Rectal smooth muscle tissue (tissue), 1 donor: ENCODE measurements at regions not wholly inside any gene's neighbourhood (a gene's known extent, or its start where the extent isn't known, plus 50 kb on each side); places are given as distances from the start of the nearest gene placed in this dataset.

Experiments
- H3K27ac ChIP-seq: one replicate; pipeline ENCODE4 v1.7.0; 2013; ENCODE audit warnings: low read depth, low read length, inconsistent platforms
- H3K27me3 ChIP-seq: one replicate; pipeline ENCODE4 v1.7.0; 2013; ENCODE audit warnings: low read length; ENCODE audit not compliant: control insufficient read depth, insufficient read depth
- H3K36me3 ChIP-seq: one replicate; pipeline ENCODE4 v1.7.0; 2013; ENCODE audit warnings: low read length; ENCODE audit not compliant: control insufficient read depth, insufficient read depth
- H3K4me1 ChIP-seq: one replicate; pipeline ENCODE4 v1.7.0; 2013; ENCODE audit warnings: low read length; ENCODE audit not compliant: control insufficient read depth, insufficient read depth
- H3K4me3 ChIP-seq: one replicate; pipeline ENCODE4 v1.7.0; 2013; ENCODE audit warnings: low read length
- H3K9ac ChIP-seq: one replicate; pipeline ENCODE4 v1.7.0; 2013; ENCODE audit warnings: low read length

GRCh38 chr12:41980390-41980789, 164.3 kb downstream of the GXYLT1 start:
- no peaks in the 10 kb centered on the region for H3K27me3 ChIP-seq
- no peak overlapping the region for H3K9ac ChIP-seq
- no peaks in the 10 kb centered on the region for H3K36me3 ChIP-seq
- H3K4me3 ChIP-seq, result no peak overlapping the region
- H3K27ac ChIP-seq, result no peak overlapping the region
- H3K4me1 ChIP-seq, result no peaks in the 10 kb centered on the region

- Histone ChIP-seq H3K9ac (no peak overlapping the region), H3K36me3 (no peaks in the 10 kb centered on the region), H3K4me3 (no peak overlapping the region), H3K27me3 (no peaks in the 10 kb centered on the region), H3K27ac (no peak overlapping the region), H3K4me1 (no peaks in the 10 kb centered on the region)
These were observed 165.1 kb downstream of the GXYLT1 start for GRCh38 chr12:41979574-41979973.

- Histone ChIP-seq H3K36me3 (no peaks in the 10 kb centered on the region), H3K9ac (no peak overlapping the region)
These were observed 172.1 kb downstream of the GXYLT1 start for GRCh38 chr12:41972598-41972997.

GRCh38 chr12:41972196-41972595, 172.5 kb downstream of the GXYLT1 start:
- no peak overlapping the region for H3K4me3 ChIP-seq
- H3K9ac ChIP-seq, result no peak overlapping the region
- H3K27me3 ChIP-seq, result no peaks in the 10 kb centered on the region
- no peaks in the 10 kb centered on the region for H3K4me1 ChIP-seq
- no peaks in the 10 kb centered on the region for H3K36me3 ChIP-seq
- no peak overlapping the region for H3K27ac ChIP-seq

More at GRCh38 chr12:41972598-41972997, 172.1 kb downstream of the GXYLT1 start:
- no peaks in the 10 kb centered on the region for H3K4me1 ChIP-seq
- H3K27ac ChIP-seq, result no peak overlapping the region
- H3K4me3 ChIP-seq, result no peak overlapping the region
- no peaks in the 10 kb centered on the region for H3K27me3 ChIP-seq

- no peak overlapping the region for H3K4me3 ChIP-seq
- no peak overlapping the region for H3K27ac ChIP-seq
- no peaks in the 10 kb centered on the region for H3K4me1 ChIP-seq
- H3K36me3 ChIP-seq, result no peaks in the 10 kb centered on the region
- H3K27me3 ChIP-seq, result no peaks in the 10 kb centered on the region
- no peak overlapping the region for H3K9ac ChIP-seq
These were observed 173.9 kb downstream of the GXYLT1 start for GRCh38 chr12:41970744-41971143.

GRCh38 chr12:41968599-41968998, 176.1 kb downstream of the GXYLT1 start:
- H3K9ac ChIP-seq, result no peak overlapping the region
- H3K27ac ChIP-seq, result no peak overlapping the region
- H3K36me3 ChIP-seq, result no peaks in the 10 kb centered on the region
- no peak overlapping the region for H3K4me3 ChIP-seq
- H3K4me1 ChIP-seq, result no peaks in the 10 kb centered on the region
- H3K27me3 ChIP-seq, result no peaks in the 10 kb centered on the region

- H3K27me3 ChIP-seq, result no peaks in the 10 kb centered on the region
These were observed 176.8 kb downstream of the GXYLT1 start for GRCh38 chr12:41967668-41968500.

GRCh38 chr12:41966916-41967315, 177.8 kb downstream of the GXYLT1 start:
- H3K4me3 ChIP-seq, result no peak overlapping the region
- H3K9ac ChIP-seq, result no peak overlapping the region
- H3K27me3 ChIP-seq, result no peaks in the 10 kb centered on the region
- no peak overlapping the region for H3K27ac ChIP-seq
- no peaks in the 10 kb centered on the region for H3K36me3 ChIP-seq
- no peaks in the 10 kb centered on the region for H3K4me1 ChIP-seq

More at GRCh38 chr12:41967668-41968500, 176.8 kb downstream of the GXYLT1 start:
- Histone ChIP-seq H3K9ac (no peak overlapping the region), H3K27ac (no peak overlapping the region), H3K4me1 (no peaks in the 10 kb centered on the region), H3K4me3 (no peak overlapping the region), H3K36me3 (no peaks in the 10 kb centered on the region)

GRCh38 chr12:41966001-41966400, 178.7 kb downstream of the GXYLT1 start:
- Histone ChIP-seq H3K36me3 (no peaks in the 10 kb centered on the region), H3K4me3 (no peak overlapping the region), H3K9ac (no peak overlapping the region), H3K4me1 (no peaks in the 10 kb centered on the region), H3K27me3 (no peaks in the 10 kb centered on the region), H3K27ac (no peak overlapping the region)

- Histone ChIP-seq H3K36me3 (no peaks in the 10 kb centered on the region), H3K4me1 (no peaks in the 10 kb centered on the region), H3K4me3 (no peak overlapping the region), H3K27me3 (no peaks in the 10 kb centered on the region), H3K9ac (no peak overlapping the region), H3K27ac (no peak overlapping the region)
These were observed 181.3 kb downstream of the GXYLT1 start for GRCh38 chr12:41963398-41963797.

GRCh38 chr12:41962171-41962572, 182.5 kb downstream of the GXYLT1 start:
- no peaks in the 10 kb centered on the region for H3K36me3 ChIP-seq
- H3K4me3 ChIP-seq, result no peak overlapping the region
- no peak overlapping the region for H3K9ac ChIP-seq
- H3K4me1 ChIP-seq, result no peaks in the 10 kb centered on the region
- H3K27me3 ChIP-seq, result no peaks in the 10 kb centered on the region
- no peak overlapping the region for H3K27ac ChIP-seq

GRCh38 chr12:41959271-41959670, 185.4 kb downstream of the GXYLT1 start:
- H3K4me1 ChIP-seq, result no peaks in the 10 kb centered on the region
- no peak overlapping the region for H3K27ac ChIP-seq
- H3K4me3 ChIP-seq, result no peak overlapping the region
- no peak overlapping the region for H3K9ac ChIP-seq
- no peaks in the 10 kb centered on the region for H3K36me3 ChIP-seq
- no peaks in the 10 kb centered on the region for H3K27me3 ChIP-seq

- Histone ChIP-seq H3K4me1 (no peaks in the 10 kb centered on the region), H3K27me3 (no peaks in the 10 kb centered on the region), H3K4me3 (no peak overlapping the region), H3K36me3 (no peaks in the 10 kb centered on the region), H3K27ac (no peak overlapping the region), H3K9ac (no peak overlapping the region)
These were observed 188.3 kb downstream of the GXYLT1 start for GRCh38 chr12:41956353-41956752.
